Activated CD4-positive, alpha-beta T cell treated with anti-CD3 and anti-CD28 coated beads, Interleukin-2, amount 50 U/mL, for 1 hour (primary cell): ENCODE measurements at regions not wholly inside any gene's neighbourhood (a gene's known extent, or its start where the extent isn't known, plus 50 kb on each side); places are given as distances from the start of the nearest gene placed in this dataset.
"Not testable (repeated sequence)": the region's sequence is repeated elsewhere in the genome, so short reads cannot be mapped to it uniquely, and the experiment has no call there.

Experiments
- DNase-seq: peaks from one replicate; pipeline ENCODE4 v3.0.0-alpha.2; 2020

DNA sequence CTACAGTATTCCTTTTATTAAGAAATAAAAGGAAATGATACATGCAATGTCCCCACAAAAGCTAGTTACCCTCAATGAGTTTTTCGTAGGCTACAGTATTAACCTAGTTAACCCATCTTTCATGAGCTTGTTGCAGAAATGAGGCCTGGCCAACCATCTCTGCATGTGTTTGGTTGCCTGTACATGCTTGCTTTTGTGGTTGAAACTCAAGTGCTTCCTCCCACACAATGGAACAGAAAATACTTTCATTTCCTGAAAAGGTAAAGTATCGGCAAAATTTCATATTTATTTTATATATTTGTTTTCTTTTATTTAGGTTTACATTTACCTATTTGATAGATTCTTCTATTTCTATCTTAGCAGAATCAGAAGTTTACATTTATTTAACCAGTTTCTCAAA is 214.6 kb upstream of the FAM241A start:
- DNase-seq: no peak

DNA sequence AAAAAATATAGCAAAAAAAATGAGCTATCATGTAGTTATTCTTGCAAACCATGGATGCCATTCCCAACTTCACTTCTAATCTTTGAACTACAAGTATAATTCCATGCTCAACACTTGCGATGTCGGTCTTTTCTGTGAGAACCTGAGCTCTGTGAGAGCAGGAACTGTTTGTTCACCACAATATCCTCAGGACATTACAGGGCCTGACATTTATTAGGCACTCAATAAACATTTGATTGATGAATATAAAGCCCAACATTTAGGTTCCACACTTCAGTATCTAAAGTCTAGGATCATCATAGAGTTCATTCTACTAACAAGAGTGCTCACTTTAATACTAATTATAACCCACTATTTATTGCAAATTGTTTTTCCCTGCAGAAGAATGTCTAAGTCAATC is 211.6 kb upstream of the FAM241A start:
- DNase-seq: no peak

DNA sequence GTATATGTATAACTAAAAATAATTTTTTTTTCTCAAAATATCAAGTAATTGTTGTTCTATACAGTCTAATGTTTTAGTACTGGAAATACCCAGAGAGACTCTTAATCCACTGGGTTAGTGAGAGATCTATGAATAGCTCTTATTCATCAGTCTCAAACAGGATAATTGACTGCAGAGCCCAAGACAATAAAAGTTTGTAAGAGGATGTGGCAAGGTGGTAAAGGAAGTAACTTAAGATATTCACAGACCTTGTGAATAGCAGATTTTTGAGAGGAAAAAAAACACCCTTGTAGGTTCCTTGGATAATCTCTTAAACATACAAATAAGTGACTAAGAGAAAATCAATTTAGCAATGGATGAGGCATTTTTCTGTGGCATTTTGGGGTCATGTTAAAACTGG is 210.9 kb upstream of the FAM241A start:
- DNase-seq: no peak

DNA sequence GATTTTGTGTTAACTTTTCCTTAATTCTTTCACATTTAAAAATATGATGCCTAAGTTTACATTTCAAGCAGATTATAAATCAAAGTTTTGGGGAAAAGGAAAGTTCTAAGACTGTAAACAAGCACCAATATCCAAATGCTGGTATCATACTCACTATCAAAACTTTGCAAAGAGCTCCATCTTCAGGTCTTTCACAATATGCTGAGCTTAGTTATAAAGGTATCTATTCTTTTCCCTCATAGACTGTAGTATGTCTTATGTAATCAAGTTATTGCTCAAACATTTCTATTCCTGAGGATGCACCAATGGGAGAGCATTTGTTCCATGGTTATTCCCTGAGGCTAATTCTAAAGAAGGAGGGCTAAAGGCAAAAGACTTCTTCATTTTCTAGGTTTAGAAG is 207.9 kb upstream of the FAM241A start:
- no peak for DNase-seq

DNA sequence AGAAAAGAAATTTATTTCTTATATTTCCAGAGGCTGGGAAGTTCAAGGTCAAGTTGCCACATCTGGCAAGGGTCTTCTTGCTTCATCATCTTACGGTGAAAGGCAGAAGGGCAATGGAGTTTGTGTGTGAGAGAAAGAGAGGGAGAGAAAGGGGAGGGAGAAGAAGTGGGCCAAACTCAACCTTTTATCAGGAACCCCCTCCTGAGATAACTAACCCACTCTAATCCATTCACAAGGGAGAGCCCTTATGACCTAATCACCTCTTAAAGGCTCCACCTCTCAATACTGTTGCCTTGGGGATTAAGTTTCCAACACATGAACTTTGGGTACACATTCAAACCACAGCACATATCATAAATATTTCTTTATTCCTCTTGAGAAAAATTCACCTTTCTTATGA is 203.3 kb upstream of the FAM241A start:
- no peak for DNase-seq

DNA sequence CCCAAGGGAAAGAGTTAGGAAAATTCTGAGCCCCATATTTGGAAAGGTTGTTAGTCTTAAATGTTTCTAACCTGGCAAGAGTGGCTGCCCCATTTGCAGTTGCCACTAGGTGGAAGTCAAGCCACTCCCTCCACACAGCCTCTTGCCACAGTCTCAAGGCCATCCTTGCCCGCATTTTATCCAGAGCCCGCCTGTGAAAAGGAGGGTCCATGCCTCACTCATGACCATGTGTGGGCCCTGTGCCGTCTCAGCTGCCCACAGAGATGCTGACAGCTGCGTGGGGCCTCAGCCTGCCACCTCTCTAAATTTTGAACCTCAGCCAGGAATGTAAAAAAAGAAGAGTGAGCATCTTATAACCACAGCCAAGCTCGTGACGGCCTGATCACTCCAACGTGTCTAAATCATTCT is 201.5 kb upstream of the FAM241A start:
- DNase-seq: no peak

DNA sequence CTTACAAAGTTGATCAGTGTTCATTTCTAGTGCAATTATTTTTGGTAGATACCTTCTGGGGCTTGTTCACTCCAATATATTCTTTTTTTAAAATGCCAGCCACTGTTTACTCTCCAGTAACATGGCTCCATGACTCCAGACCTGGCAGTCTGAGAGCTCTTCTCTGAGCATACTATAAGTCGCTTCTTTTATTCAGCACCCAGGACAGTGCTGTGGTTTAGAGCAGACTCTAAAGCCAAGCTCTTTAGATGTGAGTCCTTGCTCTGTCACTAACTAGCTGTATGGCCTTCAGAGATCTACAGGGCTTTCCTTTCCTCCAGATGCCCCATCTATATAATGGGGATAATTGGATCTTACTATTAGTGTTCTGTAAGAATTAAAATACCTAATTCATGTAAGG is 200.2 kb upstream of the FAM241A start:
- no peak for DNase-seq

DNA sequence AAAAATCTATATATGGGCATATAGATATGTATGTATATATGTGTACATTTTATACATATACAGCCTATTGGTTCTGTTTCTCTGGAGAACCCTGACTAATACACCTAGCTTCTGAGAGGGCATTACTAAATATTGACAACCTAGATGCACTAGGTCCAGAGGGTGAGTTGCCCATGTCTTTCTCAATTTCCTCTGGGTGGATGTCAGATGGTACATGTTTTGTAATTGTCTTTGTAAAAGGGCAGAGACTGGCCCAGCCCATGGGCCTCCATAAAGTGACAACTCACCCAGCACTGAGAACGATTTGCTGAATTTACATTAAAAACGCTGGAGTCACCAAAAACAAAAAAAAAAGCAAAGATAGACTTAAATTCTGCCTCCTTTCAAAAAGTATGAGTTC is 198.5 kb upstream of the FAM241A start:
- DNase-seq: no peak

DNA sequence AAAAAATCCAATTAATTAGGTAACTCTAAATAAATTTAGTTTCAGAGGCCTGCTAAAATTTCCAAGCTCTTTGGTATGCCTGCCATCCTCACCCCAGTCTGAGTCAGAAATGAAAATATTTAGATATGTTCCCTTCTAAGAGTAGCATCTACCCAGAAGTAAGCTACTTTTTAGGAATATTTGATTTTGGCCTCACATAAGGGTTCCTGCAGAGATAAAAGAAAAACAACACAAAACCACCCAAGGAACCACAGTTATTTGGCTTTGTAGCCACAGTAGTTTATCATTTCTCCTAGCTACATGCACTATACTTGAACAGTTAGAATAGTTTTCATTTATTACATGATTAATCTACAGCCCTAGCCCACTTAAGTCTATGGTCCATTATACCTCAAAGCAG is 192.6 kb upstream of the FAM241A start:
- DNase-seq: no peak

DNA sequence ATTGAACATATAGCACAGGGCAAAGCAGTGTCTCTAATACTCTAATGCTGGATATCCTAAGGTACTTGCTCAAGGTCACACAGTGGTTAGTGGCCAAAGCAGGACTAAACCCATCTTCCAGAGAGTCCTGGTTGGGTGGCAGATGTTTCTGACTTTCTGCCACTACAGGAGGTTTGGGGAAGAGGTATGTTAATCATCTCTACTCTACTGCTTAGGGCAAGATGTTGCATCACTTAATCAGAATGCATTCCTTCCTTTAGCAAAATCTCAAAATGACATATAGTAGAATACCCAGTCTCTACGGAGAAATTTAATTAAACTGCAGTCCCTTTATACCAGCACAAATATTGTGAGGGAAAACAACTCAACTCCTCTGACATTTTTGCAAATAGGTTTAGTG is 190.7 kb upstream of the FAM241A start:
- DNase-seq: no peak

DNA sequence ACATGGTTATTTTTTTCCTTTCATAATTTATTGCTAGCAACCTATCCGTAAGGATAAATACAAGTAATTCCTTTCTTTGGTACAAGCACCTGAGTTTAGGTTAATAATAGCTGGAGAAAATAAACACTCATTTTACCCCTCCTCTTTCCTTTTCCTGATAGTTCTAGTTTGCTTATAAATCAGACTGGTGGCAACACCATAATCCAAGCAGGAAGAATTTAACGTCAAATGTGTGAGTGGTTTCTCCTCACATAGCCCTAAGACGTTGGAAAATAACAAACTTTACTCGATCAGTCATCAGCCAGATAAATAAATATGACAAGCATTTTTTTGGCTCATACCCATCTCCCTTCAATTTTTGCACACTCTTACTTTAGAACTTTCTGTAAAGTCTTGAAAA is 190.3 kb upstream of the FAM241A start:
- no peak for DNase-seq

DNA sequence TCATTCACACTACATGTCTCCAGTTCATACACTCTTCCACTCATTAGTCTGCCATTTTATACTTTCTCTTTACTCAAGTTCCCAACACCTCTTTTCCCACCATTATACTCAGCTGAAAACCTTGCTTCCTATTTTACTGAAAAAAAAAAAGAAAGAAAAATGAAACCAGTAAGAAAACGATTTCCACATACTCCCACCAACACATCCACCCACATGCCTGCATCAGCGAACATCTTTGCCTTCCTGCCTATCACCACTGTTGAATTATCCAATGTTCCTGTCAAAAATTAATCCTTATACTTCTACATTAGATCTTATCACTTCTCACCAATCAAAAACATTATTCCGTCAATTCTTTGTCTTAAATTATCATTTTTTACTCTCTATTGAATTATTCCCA is 188.1 kb upstream of the FAM241A start:
- DNase-seq: no peak

DNA sequence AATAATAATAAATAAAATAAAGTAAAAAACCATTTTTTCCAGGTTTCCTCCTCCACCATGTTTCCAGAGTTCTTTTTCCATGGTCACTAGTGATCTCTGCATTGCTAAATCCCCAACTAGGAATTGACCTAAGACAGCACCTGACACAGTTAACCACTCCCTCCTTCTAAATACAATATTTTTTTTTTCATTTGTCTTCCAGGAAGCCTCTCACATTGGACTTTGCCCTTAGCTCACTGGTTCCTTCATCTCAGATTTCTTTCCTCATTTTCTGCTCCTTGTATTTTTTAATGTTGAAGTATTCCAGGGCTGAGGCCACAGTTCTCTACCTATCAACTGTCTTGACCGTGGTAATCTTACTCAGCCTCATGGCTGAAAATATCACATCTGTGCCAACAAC is 187.3 kb upstream of the FAM241A start:
- DNase-seq: no peak

DNA sequence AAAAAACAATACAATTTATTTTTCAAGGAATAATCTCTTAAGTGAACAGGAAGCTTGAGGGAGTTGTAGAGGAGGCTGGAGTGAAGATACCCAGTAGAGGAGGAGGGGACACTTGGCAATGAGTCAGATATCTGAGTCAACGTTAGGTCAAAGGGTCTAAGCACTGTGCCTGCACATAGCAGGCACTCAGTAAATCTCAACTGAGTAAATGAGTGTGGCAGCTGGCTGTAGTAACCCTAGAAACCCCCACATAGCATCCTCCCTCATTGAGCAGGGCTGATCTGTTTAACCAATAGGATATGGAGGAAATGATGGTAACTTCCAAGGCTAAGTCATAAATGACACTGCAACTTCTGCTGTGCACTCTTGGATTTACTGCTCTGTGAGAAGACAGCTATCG is 186.0 kb upstream of the FAM241A start:
- no peak for DNase-seq

DNA sequence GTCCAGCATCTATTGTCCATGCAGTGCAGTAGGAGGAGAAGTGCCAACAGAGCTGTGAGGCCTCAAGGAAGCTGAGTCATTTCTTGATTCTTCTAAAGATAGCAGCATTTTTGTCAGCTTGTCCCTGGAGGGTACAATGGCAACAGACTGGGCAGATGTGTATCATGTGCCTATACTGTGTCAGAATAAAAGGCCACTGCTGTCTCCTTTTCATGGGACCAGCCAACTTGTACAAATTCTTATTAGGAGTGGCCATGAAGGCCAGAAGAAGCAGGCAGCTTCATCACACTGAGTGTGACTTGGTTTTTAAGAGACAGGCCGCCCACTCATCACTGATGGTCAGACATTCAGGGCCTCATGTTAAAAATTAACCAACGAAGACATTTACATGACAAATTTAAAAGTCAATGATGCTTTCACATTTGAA is 185.0 kb upstream of the FAM241A start:
- DNase-seq: no peak

DNA sequence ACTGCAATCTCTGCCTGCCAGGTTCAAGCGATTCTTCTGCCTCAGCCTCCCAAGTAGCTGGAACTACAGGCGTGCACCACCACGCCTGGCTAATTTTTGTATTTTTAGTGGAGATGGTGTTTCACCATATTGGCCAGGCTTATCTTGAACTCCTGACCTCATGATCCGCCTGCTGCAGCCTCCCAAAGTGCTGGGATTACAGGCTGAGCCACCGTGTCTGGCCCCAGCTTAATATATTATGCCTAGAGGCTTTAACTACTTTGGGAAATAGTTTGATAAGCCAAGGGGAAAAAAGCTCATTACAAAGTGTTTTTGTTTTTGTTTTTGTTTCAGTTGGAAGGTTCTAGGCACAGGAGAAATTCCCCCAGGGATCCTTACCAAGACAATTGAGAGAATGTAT is 184.2 kb upstream of the FAM241A start:
- DNase-seq: not testable (repeated sequence)

DNA sequence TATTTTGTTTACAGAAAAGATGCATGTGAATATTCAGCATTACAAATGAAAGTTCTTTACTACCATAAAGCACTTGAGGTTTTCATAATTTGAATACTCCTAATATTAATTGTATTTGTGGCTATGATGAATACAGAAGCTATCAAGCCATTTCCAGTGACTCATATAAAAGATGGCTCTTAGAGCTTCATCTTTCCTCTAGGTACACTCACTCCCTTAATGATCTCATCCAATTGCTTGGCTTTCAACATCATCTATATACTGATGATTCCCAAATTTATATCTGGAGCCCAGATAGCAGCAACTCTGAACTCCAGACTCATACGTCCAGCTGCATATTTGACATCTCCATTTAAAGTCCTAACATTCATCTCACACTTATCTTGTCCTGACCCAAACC is 183.4 kb upstream of the FAM241A start:
- no peak for DNase-seq

DNA sequence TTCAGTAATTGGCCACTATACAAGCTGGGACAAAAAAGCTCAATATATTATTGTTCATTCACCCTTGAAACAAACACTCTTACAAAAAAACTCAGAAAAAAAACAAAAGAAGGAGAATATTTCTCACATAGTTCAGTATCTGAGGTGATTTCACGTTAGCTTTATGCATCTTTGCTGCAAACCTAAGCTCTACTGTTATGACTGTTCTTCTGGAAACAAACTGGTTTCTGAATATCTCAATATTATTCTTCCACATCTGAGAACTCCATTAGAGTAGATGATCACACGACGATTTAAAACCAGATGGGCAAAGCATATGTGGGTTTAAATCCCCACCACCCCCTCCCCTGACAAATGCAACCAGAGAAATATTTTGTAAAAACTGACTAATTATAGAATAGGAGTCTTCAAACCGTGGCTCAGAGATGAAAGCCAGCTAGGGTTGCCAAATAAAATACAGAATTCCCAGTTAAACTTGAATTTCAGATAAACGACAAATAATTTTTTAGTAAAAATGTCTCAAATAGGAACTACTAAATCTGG is 182.0 kb upstream of the FAM241A start:
- DNase-seq: no peak

DNA sequence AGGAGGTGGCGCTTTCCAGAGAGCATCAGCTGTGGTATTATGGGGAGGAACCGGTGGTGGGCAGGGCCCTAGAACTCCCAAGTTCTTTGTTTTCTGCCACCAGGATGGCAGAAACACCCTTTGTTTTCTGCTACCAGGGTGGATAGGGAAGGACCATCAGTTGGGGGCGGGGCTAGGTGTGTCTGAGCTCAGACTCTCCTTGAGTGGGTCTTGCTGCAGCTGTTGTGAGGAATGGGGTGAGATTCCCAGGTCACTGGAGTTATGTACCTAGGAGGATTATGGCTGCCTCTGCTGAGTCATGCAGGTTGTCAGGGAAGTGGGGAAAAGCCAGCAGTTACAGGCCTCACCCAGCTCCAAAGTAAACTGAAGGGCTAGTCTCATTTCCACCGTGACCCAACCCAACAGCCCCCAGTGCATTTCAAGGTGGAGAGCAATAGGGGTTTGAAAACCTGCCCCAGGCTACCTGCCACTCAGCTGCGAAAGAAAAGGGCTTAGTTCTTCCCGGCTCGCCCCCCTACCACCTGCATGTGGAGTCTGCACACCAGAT is 167.8 kb upstream of the FAM241A start:
- no peak for DNase-seq

DNA sequence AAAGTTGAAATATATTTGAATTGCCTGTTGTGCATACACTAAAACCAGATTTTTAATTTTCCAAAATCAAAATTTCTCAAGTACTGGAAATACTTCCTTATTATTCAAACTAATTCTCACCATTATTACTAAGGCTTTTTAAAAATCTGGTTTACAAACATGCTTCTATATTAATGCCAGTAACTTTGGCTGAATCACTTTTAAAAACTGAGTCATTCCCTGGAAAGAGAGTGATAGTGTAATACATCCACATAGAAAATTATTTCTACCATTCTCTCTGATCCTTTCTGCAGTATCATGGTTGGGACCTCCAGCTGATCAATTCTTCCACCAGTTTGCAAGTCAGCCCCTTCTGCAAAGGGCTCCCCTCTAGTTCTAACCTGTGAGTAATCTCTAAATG is 165.3 kb upstream of the FAM241A start:
- DNase-seq: no peak

DNA sequence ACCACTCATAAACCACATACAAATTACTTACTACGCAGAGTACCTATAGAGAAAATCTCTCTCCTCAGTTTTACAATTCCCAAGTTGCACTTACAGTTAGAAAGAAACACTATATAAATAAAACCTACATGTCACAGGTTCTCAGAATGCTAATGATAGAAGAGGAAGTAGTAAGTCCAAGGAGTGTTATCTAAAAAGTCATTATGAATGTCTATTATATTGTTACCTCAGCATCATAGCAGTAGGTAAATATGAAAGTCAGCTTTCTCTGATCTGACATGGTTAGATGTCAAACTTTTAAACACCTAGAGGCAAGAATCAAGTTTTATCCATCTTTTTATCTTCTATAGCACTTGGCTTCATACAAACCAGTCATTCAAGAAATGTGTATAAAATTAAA is 163.2 kb upstream of the FAM241A start:
- DNase-seq: no peak

DNA sequence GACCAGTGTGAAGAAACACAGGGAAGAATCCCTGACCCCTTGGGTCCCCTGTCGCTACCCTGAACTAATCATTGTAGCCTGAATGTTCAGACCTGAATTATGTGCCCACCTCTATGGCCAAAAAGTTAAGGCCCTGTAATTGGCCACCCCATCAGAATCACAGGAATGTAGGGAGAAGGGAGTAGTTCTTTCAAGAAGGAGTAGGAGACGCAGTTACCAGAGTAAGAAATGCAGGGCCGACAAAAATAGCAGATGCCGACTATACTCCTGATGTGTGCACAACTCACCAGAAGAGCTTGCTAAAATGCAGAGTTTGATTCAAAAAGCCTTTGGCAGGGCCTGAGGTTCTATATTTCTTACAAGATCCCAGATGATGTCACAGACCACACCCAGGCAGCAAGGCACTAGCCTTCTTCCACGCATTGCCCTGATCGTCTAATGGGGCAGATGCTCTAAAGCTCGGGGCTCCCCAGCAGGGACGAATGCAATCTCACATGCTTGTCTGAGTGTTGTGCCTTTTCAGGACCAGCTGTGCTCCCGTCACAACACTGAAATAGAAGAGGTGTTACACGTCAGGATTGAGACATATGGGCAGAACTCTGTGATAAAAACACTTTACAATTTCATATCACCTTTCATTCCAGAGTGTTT is 161.0 kb upstream of the FAM241A start:
- no peak for DNase-seq

DNA sequence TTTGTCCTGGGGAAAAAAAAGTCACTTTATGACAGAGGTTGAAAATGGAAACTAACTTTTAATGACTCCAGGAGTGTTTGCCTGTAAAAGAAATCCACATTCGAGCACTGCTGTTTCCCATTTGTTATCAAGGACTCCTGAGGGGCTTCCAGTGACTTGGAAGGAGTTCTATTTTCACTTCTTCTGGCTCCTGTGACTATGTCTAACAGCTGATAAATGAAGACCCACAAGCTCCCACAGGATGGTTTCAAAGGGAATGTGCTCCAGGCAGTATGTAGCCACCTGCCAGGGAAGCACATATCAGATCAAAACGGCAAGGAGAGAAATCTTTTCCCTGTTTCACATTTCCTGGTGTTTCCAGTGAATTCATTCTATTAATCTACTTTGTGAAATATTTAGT is 159.8 kb upstream of the FAM241A start:
- DNase-seq: no peak

DNA sequence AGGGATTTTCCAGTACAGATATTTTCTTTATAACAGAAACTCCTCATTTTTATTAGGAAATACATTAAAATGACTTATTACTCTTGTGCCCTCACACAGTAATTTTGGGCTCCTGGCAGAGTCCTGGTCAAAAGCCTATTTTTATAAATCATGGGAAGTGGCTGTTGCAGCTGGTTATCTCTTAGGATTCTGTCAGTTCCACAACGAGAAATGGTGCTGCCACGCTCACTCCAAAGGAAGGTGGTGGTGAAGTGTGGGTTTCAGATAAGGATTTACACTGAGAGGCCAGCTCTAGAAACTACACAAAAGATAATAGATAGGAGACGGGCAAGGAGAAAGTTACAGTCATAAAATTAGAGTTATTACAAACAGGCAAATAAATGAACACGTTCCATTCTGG is 159.2 kb upstream of the FAM241A start:
- DNase-seq: no peak

DNA sequence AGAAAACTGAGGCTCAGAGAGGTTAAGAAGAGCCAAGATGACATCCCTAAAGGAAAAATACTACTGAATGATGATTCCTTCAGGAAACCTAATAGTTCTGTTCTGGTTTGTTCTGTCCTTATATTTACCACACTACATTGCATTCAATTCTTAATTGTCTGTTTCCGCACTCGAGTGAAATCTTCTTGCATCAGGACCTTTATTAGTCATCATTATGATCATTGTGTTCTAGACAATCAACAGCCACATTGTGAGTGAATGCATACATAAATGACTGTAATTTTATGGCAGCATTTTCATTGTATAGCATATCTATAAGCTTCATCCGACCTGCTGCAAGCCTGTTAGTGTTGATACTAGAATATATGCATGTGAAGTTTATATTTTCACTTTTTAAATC is 156.7 kb upstream of the FAM241A start:
- DNase-seq: no peak
